Activated CD4-positive, alpha-beta memory T cell treated with anti-CD3 and anti-CD28 coated beads, Interleukin-2, amount 10 ng/mL, durations not matched to agents 7 days and 5 days (primary cell): ENCODE measurements at regions not wholly inside any gene's neighbourhood (a gene's known extent, or its start where the extent isn't known, plus 50 kb on each side); places are given as distances from the start of the nearest gene placed in this dataset.
"Not testable (repeated sequence)": the region's sequence is repeated elsewhere in the genome, so short reads cannot be mapped to it uniquely, and the experiment has no call there.

Experiments
- CTCF ChIA-PET: fragments of 350-600 bp; sonication (Branson Sonifier 250); formaldehyde crosslinking; loops from one replicate; lab custom pipeline; 2021; ENCODE audit warnings: antibody characterized with exemption, inconsistent platforms; lab: Charles Lee
- POLR2A ChIA-PET: fragments of 350-600 bp; sonication (Branson Sonifier 250); formaldehyde crosslinking; loops from one replicate; lab custom pipeline; 2021; ENCODE audit warnings: antibody characterized with exemption; lab: Charles Lee
- DNase-seq: peaks from one replicate; pipeline ENCODE4 v3.0.0-alpha.2; 2020
- H3K27ac Mint-ChIP-seq: one replicate; pipeline ENCODE4 v1.8.0; 2021; ENCODE audit warnings: mild to moderate bottlenecking, mixed read lengths
- H3K27me3 Mint-ChIP-seq: one replicate; pipeline ENCODE4 v1.8.0; 2021; ENCODE audit warnings: mixed read lengths
- H3K36me3 Mint-ChIP-seq: one replicate; pipeline ENCODE4 v1.8.0; 2021; ENCODE audit warnings: low read depth, mixed read lengths
- H3K4me1 Mint-ChIP-seq: one replicate; pipeline ENCODE4 v1.8.0; 2021; ENCODE audit warnings: mixed read lengths
- H3K4me3 Mint-ChIP-seq: one replicate; pipeline ENCODE4 v1.8.0; 2021; ENCODE audit warnings: mild to moderate bottlenecking, mixed read lengths
- H3K9me3 Mint-ChIP-seq: one replicate; pipeline ENCODE4 v1.8.0; 2021; ENCODE audit warnings: mixed read lengths

DNA sequence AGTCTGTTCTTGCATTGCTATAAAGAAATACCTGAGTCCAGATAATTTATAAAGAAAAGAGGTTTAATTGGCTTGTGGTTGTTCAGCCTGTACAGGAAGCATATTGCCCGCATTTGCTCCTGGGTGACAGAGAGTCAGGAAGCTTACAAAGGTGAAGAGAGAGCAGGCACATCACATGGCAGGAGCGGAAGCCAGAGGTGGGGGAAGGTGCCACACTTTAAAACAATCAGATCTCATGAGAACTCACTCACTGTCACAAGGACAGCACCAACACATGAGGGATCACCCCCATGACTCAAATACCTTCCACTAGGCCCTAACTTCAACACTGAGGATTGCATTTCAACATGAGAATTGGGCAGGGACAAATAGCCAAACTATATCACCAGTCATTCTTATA is 124.8 kb upstream of the COL5A2 start:
- ChIA-PET CTCF (interaction anchor here (0.7 to 1.4 kb wide), 2 partner anchors 11 to 45 kb away, joined by 3 read pairs; no protein-coding TSS in a partner anchor), POLR2A (interaction anchor here (2.0 kb wide), 1 partner anchor 136 kb away, joined by 6 read pairs; no protein-coding TSS in a partner anchor)
- H3K4me1 Mint-ChIP-seq, result peaks cover 44% of the 10 kb centered on the region
- H3K4me3 Mint-ChIP-seq, result no peak overlapping the region
- DNase-seq, result peak; percentile 55
- no peaks in the 10 kb centered on the region for H3K27me3 Mint-ChIP-seq
- peaks cover 5% of the 10 kb centered on the region for H3K36me3 Mint-ChIP-seq
- H3K9me3 Mint-ChIP-seq, result peaks cover 3% of the 10 kb centered on the region
- H3K27ac Mint-ChIP-seq, result peak overlapping the region; percentile 64

DNA sequence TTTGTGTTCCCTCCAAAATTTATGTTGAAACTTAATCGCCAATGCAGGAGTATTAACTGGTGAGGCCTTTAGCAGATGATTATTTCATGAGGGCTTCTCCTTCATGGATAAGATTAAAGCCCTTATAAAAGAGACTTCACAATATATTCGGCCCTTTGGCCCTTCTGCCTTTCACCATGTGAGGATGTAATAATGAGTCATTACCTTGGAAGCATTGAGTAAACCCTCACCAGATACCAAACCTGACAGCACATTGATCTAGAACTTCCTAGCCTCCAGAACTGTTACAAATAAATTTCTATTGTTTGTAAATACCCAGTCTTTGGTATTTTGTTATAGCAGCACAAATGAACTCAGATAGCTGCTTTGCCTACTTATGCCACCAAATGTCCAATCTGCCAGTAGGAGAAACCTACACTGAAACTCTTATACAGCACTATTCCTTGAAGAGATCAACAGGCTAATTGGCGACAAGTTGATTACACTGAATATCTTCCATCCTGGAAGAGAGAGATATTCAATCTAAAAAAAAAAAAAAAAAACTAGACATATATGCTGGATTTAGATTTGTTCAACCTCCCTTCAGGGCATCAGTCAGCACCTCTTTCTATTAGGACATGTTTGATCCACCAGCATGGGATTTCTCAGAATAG is 125.9 kb upstream of the COL5A2 start:
- Mint-ChIP-seq H3K36me3 (peaks cover 5% of the 10 kb centered on the region), H3K4me3 (no peak overlapping the region), H3K27me3 (no peaks in the 10 kb centered on the region), H3K4me1 (peaks cover 40% of the 10 kb centered on the region), H3K9me3 (peaks cover 2% of the 10 kb centered on the region), H3K27ac (no peak overlapping the region)
- CTCF ChIA-PET, result interaction anchor here (0.7 kb wide), 1 partner anchor 188 kb away, joined by 3 read pairs; no protein-coding TSS in a partner anchor
- DNase-seq, result no peak
- POLR2A ChIA-PET, result interaction anchor here (2.0 kb wide), 1 partner anchor 135 kb away, joined by 6 read pairs; no protein-coding TSS in a partner anchor

DNA sequence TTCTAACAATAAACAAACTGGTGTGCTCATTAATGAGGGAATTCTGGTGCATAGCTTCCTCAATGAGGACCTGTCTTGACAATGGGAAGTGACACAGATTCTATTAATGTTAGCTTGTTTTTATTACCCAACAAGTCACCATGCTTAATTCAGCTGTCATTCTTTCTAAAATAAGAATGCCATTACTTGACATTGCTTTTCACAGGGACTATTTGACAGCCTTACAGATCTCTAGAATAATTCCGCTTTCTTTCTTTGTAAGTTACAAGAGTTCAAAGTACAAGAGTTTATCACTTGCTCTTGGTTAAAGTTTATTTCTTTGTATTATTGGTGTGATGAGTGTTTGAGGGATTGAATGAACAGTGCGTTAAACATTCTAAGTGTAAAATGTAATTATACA is 127.0 kb upstream of the COL5A2 start:
- Mint-ChIP-seq H3K27ac (no peak overlapping the region), H3K27me3 (no peaks in the 10 kb centered on the region), H3K36me3 (peaks cover 2% of the 10 kb centered on the region), H3K4me3 (no peak overlapping the region), H3K9me3 (no peaks in the 10 kb centered on the region), H3K4me1 (peaks cover 29% of the 10 kb centered on the region)
- DNase-seq, result no peak
- POLR2A ChIA-PET, result no interaction called here
- CTCF ChIA-PET, result no interaction called here

DNA sequence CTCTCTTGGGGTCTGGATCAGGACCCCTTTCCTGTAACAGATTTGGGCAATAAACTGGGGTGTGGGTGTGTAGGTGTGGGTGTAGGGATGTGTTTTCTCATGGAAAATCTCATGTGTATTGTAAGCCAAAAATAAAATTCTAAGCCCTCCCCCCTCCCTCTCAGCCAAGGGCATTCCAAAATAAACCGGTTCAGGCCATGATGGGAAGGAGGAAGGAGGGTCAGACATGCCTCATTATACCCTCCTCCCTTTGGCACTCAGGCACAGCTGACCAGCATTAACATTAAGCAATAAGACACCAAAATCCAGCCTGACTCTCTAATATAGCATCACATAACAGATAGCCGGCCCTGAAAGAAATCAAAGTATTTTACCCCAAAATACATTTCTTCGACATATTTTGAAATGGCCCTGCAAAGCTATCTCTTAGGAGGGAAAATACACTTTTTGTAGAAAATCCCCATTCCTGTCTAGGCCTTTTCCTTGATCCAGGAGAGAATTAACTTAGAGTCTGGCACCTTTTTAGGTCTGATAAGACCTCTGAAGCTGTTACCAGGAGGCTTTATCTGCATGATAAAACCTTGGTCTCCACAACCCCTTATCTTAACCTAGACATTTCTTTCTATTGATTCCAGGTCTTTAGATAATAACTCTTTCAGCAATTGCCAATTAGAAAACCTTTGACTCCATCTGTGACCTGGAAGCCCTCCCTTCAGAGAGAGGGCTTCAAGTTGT is 128.7 kb upstream of the COL5A2 start:
- no peaks in the 10 kb centered on the region for H3K27me3 Mint-ChIP-seq
- H3K36me3 Mint-ChIP-seq, result no peaks in the 10 kb centered on the region
- no peak overlapping the region for H3K27ac Mint-ChIP-seq
- peaks cover 17% of the 10 kb centered on the region for H3K4me1 Mint-ChIP-seq
- no peak for DNase-seq
- H3K9me3 Mint-ChIP-seq, result no peaks in the 10 kb centered on the region
- CTCF ChIA-PET, result no interaction called here
- POLR2A ChIA-PET, result no interaction called here
- H3K4me3 Mint-ChIP-seq, result no peak overlapping the region

DNA sequence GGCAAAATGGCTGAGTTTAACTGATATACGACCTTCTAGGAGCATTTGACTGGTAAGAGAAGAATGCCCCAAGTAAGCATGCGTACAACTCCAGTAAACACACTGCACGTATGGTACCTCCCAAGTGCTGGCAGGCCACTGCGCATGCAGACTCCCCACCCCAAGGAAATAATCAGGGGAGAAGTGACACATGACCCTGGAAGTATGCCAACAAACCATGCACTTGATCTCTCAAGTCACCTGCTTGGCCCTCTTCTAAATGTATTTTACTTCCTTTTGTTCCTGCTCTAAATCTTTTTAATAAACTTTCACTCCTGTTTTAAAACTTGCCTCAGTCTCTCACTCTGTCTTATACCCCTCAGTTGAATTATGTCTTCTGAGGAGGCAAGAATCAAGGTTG is 129.8 kb upstream of the COL5A2 start:
- Mint-ChIP-seq H3K36me3 (no peaks in the 10 kb centered on the region), H3K4me3 (no peak overlapping the region), H3K27me3 (no peaks in the 10 kb centered on the region), H3K27ac (no peak overlapping the region), H3K4me1 (peaks cover 6% of the 10 kb centered on the region), H3K9me3 (no peaks in the 10 kb centered on the region)
- CTCF ChIA-PET, result no interaction called here
- no peak for DNase-seq
- POLR2A ChIA-PET, result no interaction called here

DNA sequence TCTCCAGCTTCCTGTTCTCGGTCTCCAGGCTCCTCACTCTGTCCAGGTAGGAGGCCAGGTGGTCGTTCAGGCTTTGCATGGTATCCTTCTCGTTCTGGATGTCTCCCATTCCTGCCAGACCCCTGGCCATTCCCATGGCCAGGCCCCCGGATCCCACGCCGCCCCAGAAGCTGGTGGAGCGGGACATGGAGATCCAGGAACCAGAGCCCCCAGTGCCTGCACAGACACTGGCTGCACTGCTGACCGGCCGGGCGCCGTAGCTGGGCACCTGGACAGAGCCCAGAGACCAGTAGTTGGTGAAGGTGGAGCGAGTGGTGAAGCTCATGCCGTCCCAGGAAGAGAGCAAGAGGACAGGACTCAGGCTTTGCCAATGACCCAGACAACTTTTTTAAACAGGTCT is 129.1 kb upstream of the WDR75 start:
- H3K36me3 Mint-ChIP-seq, result no peaks in the 10 kb centered on the region
- H3K9me3 Mint-ChIP-seq, result no peaks in the 10 kb centered on the region
- ChIA-PET POLR2A (no interaction called here), CTCF (interaction anchor here (1.4 kb wide), 1 partner anchor 169 kb away, joined by 3 read pairs; no protein-coding TSS in a partner anchor)
- DNase-seq, result no peak
- no peaks in the 10 kb centered on the region for H3K4me1 Mint-ChIP-seq
- no peaks in the 10 kb centered on the region for H3K27me3 Mint-ChIP-seq
- H3K27ac Mint-ChIP-seq, result no peak overlapping the region
- H3K4me3 Mint-ChIP-seq, result no peak overlapping the region

DNA sequence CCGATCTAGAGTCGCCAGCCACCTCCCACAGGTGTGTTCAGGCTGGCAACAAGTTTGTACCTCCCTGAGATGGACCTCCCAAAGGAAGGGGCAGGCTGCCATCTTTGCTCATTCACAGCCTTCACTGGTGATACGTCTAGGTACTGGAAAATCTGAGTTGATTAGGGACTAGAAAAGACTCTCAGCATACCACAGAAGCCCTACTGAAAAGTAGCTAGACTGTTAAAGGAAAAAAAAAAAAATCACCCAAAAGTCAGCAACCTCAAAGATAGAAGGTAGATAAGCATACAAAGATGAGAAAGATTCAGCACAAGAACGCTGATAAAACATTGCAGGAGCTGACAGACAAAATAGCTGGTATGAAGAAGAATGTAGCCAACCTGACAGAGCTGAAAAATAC is 128.6 kb upstream of the WDR75 start:
- H3K4me1 Mint-ChIP-seq, result no peaks in the 10 kb centered on the region
- ChIA-PET CTCF (no interaction called here), POLR2A (no interaction called here)
- no peak overlapping the region for H3K4me3 Mint-ChIP-seq
- DNase-seq, result no peak
- H3K27ac Mint-ChIP-seq, result no peak overlapping the region
- no peaks in the 10 kb centered on the region for H3K36me3 Mint-ChIP-seq
- H3K27me3 Mint-ChIP-seq, result no peaks in the 10 kb centered on the region
- H3K9me3 Mint-ChIP-seq, result no peaks in the 10 kb centered on the region

DNA sequence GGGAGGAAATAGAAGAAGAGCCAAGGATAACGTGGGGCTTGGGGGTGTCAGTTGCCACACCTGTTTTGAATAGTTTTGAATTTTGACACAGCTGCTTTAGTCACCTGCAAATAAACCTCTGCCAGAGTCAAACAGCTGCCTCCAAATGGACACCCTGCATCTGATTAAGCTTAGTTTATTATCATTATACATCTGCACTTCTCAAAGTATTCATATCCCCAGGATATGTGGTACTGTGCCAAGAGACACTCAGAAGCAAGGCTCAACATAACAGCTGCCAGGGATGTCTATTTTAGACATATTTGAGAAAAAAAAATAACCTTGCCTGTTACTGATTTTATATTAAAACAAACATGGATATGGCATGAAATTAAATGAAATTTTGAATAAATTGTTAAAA is 122.5 kb upstream of the WDR75 start:
- no peaks in the 10 kb centered on the region for H3K27me3 Mint-ChIP-seq
- DNase-seq, result no peak
- no peaks in the 10 kb centered on the region for H3K4me1 Mint-ChIP-seq
- no peak overlapping the region for H3K4me3 Mint-ChIP-seq
- ChIA-PET POLR2A (no interaction called here), CTCF (no interaction called here)
- H3K9me3 Mint-ChIP-seq, result peaks cover 8% of the 10 kb centered on the region
- no peak overlapping the region for H3K27ac Mint-ChIP-seq
- H3K36me3 Mint-ChIP-seq, result no peaks in the 10 kb centered on the region

DNA sequence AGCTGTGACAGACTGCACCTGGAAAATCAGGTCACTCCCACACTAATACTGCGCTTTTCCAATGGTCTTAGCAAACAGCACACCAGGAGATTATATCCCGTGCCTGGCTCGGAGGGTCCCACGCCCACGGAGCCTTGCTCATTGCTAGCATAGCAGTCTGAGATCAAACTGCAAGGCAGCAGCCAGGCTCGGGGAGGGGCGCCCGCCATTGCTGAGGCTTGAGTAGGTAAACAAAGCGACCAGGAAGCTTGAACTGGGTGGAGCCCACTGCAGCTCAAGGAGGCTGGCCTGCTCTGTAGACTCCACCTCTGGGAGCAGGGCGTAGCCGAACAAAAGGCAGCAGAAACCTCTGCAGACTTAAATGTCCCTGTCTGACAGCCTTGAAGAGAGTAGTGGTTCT is 121.8 kb upstream of the WDR75 start:
- H3K4me3 Mint-ChIP-seq, H3K27ac Mint-ChIP-seq, H3K36me3 Mint-ChIP-seq, CTCF ChIA-PET, POLR2A ChIA-PET, H3K4me1 Mint-ChIP-seq, H3K9me3 Mint-ChIP-seq, DNase-seq, H3K27me3 Mint-ChIP-seq: not testable (repeated sequence)

DNA sequence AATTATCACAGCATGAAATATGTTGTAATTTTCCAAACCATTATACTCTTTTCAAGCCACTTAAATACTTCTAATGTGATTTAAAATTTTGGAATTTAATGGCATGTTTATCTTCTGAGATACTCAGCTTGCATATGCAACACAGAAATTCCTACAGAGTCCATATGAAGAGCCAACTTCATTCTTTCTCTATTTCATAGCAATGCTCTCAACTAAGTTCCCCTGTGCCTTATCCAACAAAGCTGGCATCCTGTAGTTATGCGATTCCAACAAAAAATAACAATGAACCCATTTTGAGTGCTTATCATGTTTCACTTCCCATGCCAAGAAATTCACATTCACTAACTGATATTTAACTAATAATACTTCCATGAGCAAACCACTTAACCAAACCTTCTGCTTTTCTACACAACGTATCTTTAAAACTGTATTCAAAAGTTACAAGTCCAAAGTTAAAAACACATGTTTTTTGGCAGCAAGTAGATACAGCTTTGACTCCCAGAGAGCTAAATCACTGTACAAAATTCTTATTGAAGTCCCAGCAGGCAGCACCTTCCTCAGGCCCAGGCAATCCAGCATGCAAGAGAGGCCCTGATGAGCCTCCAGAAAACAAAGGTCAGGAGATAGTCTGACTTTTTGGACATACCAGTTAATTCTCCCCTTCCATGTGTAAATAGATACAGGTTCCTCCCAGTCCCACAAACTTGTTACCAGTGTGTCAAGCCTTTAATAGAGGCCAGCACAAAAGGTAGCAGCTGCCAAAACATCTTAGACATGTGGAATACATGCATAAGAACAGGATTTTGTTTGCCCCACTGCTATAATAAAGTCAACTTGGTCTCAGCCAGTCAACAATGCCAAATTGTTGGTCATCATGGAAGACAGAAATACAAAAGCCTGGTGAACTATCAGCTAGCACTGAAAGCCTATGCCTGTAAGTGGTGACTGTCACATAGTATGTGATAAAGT is 113.1 kb upstream of the WDR75 start:
- Mint-ChIP-seq H3K9me3 (no peaks in the 10 kb centered on the region), H3K4me1 (no peaks in the 10 kb centered on the region), H3K27ac (no peak overlapping the region), H3K4me3 (no peak overlapping the region), H3K27me3 (no peaks in the 10 kb centered on the region), H3K36me3 (no peaks in the 10 kb centered on the region)
- ChIA-PET CTCF (no interaction called here), POLR2A (no interaction called here)
- no peak for DNase-seq

DNA sequence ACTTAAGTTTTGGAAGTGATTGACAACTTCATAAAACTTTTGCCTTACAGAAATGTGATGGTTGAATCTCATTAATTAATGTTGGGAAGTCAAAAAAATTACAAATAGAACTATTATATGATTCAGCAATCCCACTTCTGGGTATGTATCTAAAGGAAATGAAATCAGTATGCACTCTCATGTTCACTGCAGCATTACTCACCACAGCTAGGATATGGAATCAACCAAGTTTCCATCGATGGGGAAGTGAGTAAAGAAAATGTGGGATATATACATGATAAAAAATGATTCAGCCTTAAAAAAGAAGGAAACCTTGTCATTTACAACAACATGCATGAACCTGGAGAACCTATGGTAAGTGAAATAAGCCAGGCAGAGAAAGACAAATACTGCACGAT is 112.4 kb upstream of the WDR75 start:
- POLR2A ChIA-PET, result no interaction called here
- Mint-ChIP-seq H3K27ac (no peak overlapping the region), H3K4me3 (no peak overlapping the region), H3K9me3 (no peaks in the 10 kb centered on the region), H3K4me1 (no peaks in the 10 kb centered on the region), H3K36me3 (no peaks in the 10 kb centered on the region), H3K27me3 (no peaks in the 10 kb centered on the region)
- DNase-seq, result no peak
- CTCF ChIA-PET, result no interaction called here

DNA sequence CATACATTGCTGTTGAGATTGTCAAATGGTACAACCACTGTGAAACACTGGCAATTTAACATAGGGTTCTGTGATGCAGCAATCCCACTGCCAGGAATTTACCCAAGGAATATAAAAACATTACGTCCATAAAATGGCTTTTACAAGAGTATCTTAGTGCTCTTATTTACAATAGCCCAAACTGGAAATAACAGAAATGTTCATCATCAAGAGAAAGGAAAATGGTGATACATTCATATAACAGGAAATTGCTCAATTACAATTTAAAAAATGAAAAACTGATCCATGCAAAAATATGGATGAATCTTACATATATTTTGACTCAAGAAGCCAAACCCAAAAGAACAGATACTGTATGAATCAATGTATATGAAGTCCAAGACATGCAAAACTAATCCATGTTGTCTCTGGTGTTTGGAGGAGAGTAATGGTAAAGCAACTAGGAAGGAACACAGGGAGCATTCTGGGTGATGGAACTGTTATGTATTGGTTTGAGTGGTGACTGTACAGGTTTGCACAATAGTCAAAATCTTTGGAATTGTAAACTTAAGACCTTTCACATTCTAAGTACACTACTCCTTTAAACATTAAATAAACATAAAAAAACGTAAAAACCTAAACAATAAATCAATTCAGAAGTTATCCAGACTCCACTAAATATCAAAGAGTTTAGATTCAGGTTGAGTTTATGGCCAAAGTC is 104.8 kb upstream of the WDR75 start:
- H3K4me3 Mint-ChIP-seq, result no peak overlapping the region
- ChIA-PET CTCF (no interaction called here), POLR2A (no interaction called here)

More for the DNA sequence above, 104.8 kb upstream of the WDR75 start:
- no peak for DNase-seq
- Mint-ChIP-seq H3K4me1 (no peaks in the 10 kb centered on the region), H3K27ac (no peak overlapping the region), H3K9me3 (peaks cover 7% of the 10 kb centered on the region), H3K27me3 (no peaks in the 10 kb centered on the region), H3K36me3 (no peaks in the 10 kb centered on the region)
